GM18499 (cell line): ENCODE measurements at regions not wholly inside any gene's neighbourhood (a gene's known extent, or its start where the extent isn't known, plus 50 kb on each side); places are given as distances from the start of the nearest gene placed in this dataset.

Source experiments
- ATAC-seq: cut with Tn5 transposase; IDR thresholded peaks from one replicate; pipeline ENCODE4 v1.9.1; 2021; ENCODE audit warnings: moderate number of reproducible peaks; ENCODE audit not compliant: insufficient read depth, unreplicated experiment

- ATAC-seq = no peak
Observed at GRCh38 chr5:103498800-103499551, 63.6 kb downstream of the NUDT12 start.

DNA sequence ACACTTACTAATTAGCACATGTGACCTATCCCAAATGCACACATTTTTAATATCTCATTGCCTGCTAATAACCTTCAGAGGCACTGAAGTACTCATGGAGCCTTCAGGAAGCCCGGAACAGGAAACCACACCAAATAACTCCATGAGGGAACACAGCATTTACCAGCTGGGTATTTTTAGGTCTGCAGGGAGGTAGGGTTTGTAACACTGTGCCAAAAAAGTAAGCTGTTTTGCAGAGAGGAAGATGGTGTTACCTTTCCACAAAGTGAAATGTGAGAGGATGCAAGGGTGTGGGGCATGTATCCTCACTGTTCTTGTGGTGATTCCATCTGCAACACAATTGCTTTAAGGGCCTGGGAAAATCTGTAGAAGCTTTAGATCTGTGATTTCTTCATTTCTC, 64.4 kb downstream of the NUDT12 start:
- ATAC-seq = no peak

GRCh38 chr5:103497781-103498180, 64.8 kb downstream of the NUDT12 start:
- no peak for ATAC-seq

- no peak for ATAC-seq
Observed at GRCh38 chr5:103490030-103490739, 72.4 kb downstream of the NUDT12 start.

- no peak for ATAC-seq
Observed at GRCh38 chr5:103489307-103489706, 73.3 kb downstream of the NUDT12 start.

- ATAC-seq = no peak
Observed at GRCh38 chr5:103487822-103488493, 74.6 kb downstream of the NUDT12 start.

GRCh38 chr5:103487218-103487617, 75.4 kb downstream of the NUDT12 start:
- ATAC-seq = no peak

GRCh38 chr5:103486739-103487138, 75.8 kb downstream of the NUDT12 start:
- no peak for ATAC-seq

DNA sequence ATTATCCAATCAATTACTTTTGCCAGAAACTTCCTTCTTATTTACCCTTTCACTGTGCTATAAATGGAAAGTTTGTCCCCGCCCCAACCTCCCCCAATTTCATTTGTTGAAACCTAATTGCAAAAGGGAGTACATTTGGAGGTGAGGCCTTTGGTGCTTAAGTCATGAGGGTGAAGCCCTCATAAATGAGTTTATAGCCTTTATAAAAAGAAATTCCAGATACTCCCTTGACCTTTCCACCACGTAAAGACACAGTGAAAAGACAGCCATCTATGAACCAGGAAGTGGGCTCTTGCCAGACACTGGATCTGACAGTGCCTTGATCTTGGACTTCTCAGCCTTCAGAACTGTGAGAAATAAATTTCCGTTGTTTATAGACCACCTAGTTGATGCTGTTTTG, 82.3 kb downstream of the NUDT12 start:
- ATAC-seq = no peak

GRCh38 chr5:103477678-103478077, 84.9 kb downstream of the NUDT12 start:
- ATAC-seq = no peak

DNA sequence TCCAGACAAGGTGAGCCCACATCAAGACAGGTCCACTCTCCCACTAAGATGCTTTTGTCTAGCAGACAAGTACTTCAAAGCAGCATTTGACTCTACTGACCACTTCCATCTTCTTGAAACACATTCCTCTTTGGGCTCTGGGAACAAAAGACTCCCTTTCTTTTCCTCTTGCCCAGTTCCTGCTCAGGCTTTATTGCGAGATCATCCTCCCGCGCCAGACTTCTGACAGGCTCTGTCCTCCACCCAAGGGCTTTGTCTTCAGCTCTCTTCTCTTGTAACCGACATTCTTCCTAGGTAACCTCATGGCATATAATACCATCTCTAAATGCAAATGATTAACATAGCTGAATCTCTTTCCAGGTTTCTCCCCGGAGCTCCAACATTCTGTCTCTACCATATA, 85.8 kb downstream of the NUDT12 start:
- no peak for ATAC-seq

DNA sequence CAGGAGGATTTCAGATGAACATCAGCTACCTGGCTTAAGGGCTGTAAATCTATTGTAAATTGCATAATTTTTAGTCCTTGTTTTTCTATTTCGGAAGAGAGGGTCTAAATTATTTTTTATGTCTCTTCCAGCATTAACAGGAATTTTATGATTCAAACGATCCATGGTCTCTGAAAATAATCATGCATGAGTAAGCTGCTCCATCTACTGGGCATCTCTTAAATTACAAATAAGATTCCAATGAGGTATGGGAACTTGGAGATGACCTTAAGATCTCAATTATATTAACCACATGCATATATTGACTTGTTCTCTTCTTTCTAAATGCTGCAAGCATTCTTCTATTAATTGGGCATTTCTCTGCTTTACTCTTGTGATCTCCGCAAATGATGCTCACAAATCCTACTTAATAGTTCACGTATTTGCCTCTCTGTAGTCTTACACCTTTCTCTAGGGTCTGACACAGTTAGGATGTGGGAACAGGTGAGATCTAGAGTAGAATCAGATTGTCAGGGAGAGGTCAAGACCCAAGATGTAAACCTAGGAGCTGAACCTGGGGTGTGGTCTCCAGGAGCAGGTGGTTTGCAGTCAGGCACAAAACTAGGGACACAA, 86.9 kb downstream of the NUDT12 start:
- ATAC-seq = no peak

- ATAC-seq = no peak
Observed at GRCh38 chr5:103474677-103475076, 87.9 kb downstream of the NUDT12 start.

- no peak for ATAC-seq
Observed at GRCh38 chr5:103473725-103474124, 88.9 kb downstream of the NUDT12 start.

DNA sequence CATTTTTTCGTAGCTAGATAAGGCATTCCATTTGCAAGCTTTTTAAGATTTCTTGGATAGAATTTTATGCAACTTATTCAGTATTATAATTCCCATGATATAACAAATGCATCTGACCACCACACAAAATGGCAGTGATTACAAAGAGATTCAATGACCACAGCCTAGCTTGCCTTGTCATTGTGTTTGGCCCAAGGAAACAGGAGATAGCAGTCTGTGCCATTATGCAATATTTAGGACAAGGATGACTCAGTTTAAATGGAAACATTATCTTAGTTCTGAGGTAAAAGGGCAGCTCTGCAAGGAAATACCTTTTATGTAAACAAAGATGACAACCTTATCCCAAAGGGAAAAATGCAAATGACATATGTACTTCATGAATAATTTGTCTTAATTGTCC, 89.8 kb downstream of the NUDT12 start:
- no peak for ATAC-seq

DNA sequence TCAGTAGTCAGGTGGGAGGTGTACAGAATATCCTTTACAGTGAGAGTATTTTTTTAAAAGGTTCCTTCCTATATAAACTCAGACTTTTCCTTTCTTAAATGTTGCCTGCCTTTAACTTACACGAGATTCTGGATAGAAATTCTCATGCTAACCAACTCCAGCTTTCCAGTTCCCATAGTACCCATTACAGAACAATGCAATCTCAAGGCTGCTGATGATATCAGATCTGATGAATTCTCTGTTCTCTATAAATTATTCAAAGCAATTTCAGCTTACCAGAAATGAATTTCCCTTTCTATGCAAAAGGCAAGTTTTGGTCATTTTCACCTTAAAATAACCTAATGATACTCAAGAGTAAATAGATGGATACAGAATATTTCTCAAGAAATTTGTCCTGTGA, 90.3 kb downstream of the NUDT12 start:
- ATAC-seq = no peak

DNA sequence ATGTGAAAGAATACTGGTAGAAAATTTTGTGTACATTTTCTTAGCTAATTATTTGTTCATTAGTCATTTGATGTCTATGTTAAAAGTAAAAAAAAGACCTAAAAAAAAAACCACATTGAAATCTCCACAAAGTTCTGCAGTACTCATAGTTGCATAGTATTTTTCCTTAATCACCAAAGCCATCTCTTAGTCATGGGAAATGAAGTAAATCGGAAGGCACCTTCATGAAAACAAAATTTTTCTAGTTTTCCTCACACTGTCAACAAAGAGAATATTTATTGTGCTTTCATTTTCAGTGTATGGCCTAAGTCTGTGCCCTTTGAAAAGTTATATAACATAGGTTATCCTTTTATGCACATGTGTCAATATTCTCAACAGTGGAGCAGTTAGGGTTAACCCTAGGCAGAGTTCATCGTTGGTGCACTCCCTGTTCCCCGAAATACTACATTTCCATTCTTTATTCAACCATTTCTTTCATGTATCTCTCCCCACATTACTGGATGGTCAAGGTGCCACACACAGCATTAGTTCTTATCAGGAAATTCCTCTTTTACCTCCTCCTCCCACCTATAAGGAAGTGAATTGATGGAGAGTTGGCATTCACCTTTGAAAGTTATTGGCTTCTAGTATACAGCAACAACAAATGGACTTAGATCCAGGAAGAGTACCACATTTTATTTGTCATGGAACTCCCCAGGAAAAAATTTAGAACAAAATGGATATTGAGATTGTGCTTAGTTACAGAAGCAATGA, 93.1 kb downstream of the NUDT12 start:
- ATAC-seq = no peak

DNA sequence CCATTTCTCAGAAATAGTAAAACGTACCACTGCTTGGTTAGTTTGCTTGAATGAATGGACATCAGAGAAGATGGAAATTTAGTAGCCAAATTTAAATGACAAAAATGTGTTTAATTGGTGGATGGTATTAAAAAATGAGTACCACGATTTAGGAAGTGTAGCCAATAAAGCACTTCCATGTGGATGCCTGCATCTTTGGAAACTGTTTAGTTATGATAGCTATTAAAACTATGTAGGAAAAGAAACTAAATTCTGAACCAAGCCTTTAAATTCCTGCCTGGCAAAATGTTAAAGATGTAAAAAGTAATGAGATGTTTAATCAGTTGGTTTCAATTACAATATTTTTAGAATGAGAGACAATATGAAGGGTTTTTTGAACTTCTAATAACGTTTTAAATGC, 94.8 kb downstream of the NUDT12 start:
- ATAC-seq = no peak

- no peak for ATAC-seq
Observed at GRCh38 chr5:103466495-103466894, 96.1 kb downstream of the NUDT12 start.

DNA sequence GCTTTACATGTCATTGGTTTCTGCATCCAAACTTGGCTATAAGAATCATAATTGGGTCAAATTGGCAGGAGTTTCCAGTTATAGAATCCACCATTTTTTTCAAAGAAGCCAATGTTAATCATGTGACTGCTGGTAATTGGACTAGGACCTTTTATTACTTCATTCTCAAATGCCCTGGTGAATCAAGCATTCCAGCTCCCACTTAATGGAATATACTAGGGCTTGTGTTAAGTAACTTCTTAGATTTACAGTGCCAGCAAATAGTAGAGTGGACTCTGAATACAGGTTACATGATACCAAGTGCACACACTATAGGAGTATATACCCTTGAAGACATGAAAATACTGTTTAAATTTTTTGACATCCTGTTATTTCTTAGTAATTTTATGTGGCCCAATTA, 96.7 kb downstream of the NUDT12 start:
- ATAC-seq = no peak
